ENCODE measurements at regions not wholly inside any gene's neighbourhood (a gene's known extent, or its start where the extent isn't known, plus 50 kb on each side); places are given as distances from the start of the nearest gene placed in this dataset.

- H3F3A ChIP-seq (replicated peaks; ENCODE audit: insufficient read depth): no peaks in the 10 kb centered on the region
- no peaks in the 10 kb centered on the region for H3K79me2 ChIP-seq (ENCODE audit: insufficient read depth)
- no peak for DNase-seq
- H3K9me3 ChIP-seq: no peaks in the 10 kb centered on the region
- ChIA-PET POLR2A (no interaction called here), CTCF (no interaction called here)
- H3K4me3 ChIP-seq (ENCODE audit: low read depth in 2 of 2, low read length in 1 of 2): no peak overlapping the region
- TF ChIP-seq GABPA (IDR thresholded peaks at IDR 0.05; ENCODE audit: low read depth) (no peak), EP300 (IDR thresholded peaks at IDR 0.05; ENCODE audit: borderline replicate concordance in 1 of 2, low read depth in 1 of 2, low read length in 1 of 2) (no peak), TAF1 (IDR thresholded peaks at IDR 0.05; ENCODE audit: borderline replicate concordance, low read depth, low read length) (no peak), POLR2AphosphoS5 (IDR thresholded peaks at IDR 0.05; ENCODE audit: low read depth, low read length) (no peak)
- 94% methylated on average over 6 of the region's 6 CpGs for WGBS (ENCODE audit: low lambda C conversion rate)
- no peaks in the 10 kb centered on the region for H3K36me3 ChIP-seq (replicated peaks in 1 of 2; ENCODE audit: control insufficient read depth in 1 of 2, insufficient read depth in 2 of 2, low read length in 1 of 2)
- H3K9ac ChIP-seq: no peak overlapping the region
- H3K4me2 ChIP-seq: no peak overlapping the region
- H3K9me2 ChIP-seq: no peaks in the 10 kb centered on the region
- no peak overlapping the region for H2AFZ ChIP-seq (ENCODE audit: low read depth)
- no peaks in the 10 kb centered on the region for H4K20me1 ChIP-seq (ENCODE audit: insufficient read depth)
- no peaks in the 10 kb centered on the region for H3K27me3 ChIP-seq (ENCODE audit: insufficient read depth)
- peaks cover 0 to 8% of the 10 kb centered on the region in 2 experiments; a peak in 2 of 4 replicates for H3K4me1 ChIP-seq (ENCODE audit: control insufficient read depth in 1 of 2, insufficient read depth in 2 of 2, low read depth in 1 of 2, low read length in 1 of 2)
- no peak overlapping the region for H3K27ac ChIP-seq (ENCODE audit: low read depth in 2 of 2, low read length in 1 of 2)
These were observed 81.1 kb downstream of the SEC61B start for GRCh38 chr9:99303177-99303576.

- Histone ChIP-seq H3K9me2 (no peaks in the 10 kb centered on the region), H3K9ac (no peak overlapping the region), H2AFZ (ENCODE audit: low read depth) (no peak overlapping the region), H3F3A (replicated peaks; ENCODE audit: insufficient read depth) (no peaks in the 10 kb centered on the region), H3K4me2 (no peak overlapping the region), H4K20me1 (ENCODE audit: insufficient read depth) (no peaks in the 10 kb centered on the region), H3K4me3 (ENCODE audit: low read depth in 2 of 2, low read length in 1 of 2) (no peak overlapping the region), H3K36me3 (replicated peaks in 1 of 2; ENCODE audit: control insufficient read depth in 1 of 2, insufficient read depth in 2 of 2, low read length in 1 of 2) (no peaks in the 10 kb centered on the region), H3K27me3 (ENCODE audit: insufficient read depth) (no peaks in the 10 kb centered on the region), H3K79me2 (ENCODE audit: insufficient read depth) (no peaks in the 10 kb centered on the region), H3K4me1 (ENCODE audit: control insufficient read depth in 1 of 2, insufficient read depth in 2 of 2, low read depth in 1 of 2, low read length in 1 of 2) (peaks cover 0 to 4% of the 10 kb centered on the region in 2 experiments; a peak in 1 of 4 replicates), H3K9me3 (no peaks in the 10 kb centered on the region), H3K27ac (ENCODE audit: low read depth in 2 of 2, low read length in 1 of 2) (no peak overlapping the region)
- POLR2A ChIA-PET: no interaction called here
- CTCF ChIA-PET: no interaction called here
- DNase-seq: no peak
- TF ChIP-seq TAF1 (IDR thresholded peaks at IDR 0.05; ENCODE audit: borderline replicate concordance, low read depth, low read length) (no peak), FOXM1 (IDR thresholded peaks at IDR 0.05; ENCODE audit: low read depth) (no peak), SMC3 (IDR thresholded peaks at IDR 0.05; ENCODE audit: low read depth, low read length) (no peak), RAD21 (IDR thresholded peaks at IDR 0.05; ENCODE audit: low read length) (no peak), NFIC (IDR thresholded peaks at IDR 0.05; ENCODE audit: borderline replicate concordance) (no peak), ELF1 (IDR thresholded peaks at IDR 0.05) (no peak)
- TF ChIP-seq, protein P1, sequence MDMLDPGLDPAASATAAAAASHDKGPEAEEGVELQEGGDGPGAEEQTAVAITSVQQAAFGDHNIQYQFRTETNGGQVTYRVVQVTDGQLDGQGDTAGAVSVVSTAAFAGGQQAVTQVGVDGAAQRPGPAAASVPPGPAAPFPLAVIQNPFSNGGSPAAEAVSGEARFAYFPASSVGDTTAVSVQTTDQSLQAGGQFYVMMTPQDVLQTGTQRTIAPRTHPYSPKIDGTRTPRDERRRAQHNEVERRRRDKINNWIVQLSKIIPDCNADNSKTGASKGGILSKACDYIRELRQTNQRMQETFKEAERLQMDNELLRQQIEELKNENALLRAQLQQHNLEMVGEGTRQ (IDR thresholded peaks at IDR 0.05; ENCODE audit: borderline replicate concordance, low read depth, low read length): no peak
- 83% methylated on average over 4 of the region's 8 CpGs for WGBS (ENCODE audit: low lambda C conversion rate)
These were observed 83.0 kb downstream of the SEC61B start for GRCh38 chr9:99305124-99305523.
